DMS153 treated with DMSO at 0.1 percent for 48 hours (cell line): ENCODE measurements at regions not wholly inside any gene's neighbourhood (a gene's known extent, or its start where the extent isn't known, plus 50 kb on each side); places are given as distances from the start of the nearest gene placed in this dataset.
"Not testable (repeated sequence)": the region's sequence is repeated elsewhere in the genome, so short reads cannot be mapped to it uniquely, and the experiment has no call there.

Experiments
- DNase-seq: peaks from one replicate; lab custom pipeline; 2025; ENCODE audit not compliant: unreplicated experiment; lab: John Stamatoyannopoulos, UW

DNA sequence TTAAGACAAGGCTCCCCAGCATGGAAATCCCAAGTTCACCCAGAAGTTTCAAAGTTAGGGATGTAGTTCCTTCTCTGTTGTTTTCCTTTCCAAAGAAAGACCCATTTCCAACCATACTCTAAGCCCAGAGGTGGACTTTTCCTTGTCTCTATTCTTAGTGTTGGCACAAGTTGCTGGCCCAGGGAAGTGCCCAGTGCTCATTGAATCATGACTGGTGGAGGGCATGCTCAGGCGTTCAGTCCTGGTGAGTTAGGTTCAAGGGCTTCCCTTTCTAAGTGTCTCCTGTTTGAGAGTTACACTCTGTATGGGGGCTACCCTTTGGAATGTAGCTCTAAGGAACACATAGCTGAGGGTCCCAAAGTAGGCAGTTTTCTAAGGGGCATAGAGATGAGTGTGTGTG is 389.5 kb downstream of the KCNRG start:
- no peak for DNase-seq

GRCh38 chr13:50406831-50407230 is 391.6 kb downstream of the KCNRG start:
- DNase-seq, result peak; percentile 44

GRCh38 chr13:50408068-50408467 is 392.8 kb downstream of the KCNRG start:
- DNase-seq, result no peak

DNA sequence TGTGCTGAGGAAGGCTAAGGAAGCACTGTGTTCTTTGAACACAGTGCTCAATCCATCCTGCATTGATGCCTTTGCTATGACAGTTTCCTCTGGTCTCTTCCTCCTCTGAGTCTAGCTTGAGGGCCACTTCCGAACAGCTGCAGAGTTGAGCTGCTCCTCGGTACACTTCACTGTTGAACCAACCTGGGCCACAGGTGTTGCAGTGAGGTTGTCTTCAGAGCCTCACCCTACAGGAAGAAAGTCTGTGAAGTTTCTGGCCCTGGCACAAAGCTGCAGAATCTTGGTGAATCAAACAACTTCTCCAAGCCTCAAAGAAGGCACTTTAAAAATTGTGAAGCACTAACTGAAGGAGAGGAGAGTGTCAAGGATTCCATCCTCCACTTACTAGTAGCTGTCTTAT is 394.0 kb downstream of the KCNRG start:
- DNase-seq, result no peak

- no peak for DNase-seq
Measured at GRCh38 chr13:50410921-50411746, 395.9 kb downstream of the KCNRG start.

DNA sequence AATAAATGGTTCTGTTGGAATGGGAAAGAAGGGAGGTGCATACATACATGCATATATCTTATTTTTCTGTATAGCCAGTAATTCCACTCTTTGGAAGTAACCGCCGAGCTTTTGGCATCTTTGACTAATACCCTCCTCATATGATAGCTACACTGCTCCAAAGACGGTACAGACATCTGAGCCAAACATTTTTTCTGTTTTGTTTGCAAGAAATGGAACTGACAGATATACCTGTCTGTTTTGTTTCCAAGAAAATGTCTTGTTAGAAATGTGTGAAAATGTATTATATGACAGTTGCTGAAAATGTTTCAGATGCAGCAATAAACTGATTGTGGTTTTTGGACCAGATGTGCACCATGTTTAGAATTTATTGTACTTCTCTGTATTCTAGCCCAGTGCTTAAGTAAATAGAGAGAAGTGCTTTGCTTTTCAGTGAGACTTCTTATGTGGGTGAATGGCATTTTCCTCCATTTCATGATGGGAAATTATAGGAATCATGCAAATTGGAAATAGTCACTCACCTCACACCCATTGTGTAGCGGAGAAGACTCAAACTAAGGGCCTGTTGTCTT is 396.9 kb downstream of the KCNRG start:
- DNase-seq, result no peak

- DNase-seq, result no peak
Measured at GRCh38 chr13:50414640-50415039, 399.4 kb downstream of the KCNRG start.

DNA sequence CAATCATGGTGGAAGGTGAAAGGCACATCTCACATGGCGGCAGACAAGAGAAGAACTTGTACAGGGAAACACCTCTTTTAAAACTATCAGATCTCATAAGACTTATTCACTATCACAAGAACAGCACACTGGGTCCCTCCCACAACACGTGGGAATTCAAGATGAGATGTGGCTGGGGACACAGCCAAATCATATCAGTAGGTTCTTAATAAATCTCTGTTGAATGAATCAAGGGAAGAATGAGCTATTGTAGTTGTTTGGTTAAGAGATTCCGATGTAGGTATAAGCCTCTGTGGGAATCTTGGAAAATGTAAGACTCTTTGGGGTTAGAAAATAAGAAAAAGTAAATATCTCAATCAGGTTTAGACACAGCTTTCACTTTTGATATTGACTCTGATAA is 400.2 kb downstream of the KCNRG start:
- DNase-seq, result no peak

DNA sequence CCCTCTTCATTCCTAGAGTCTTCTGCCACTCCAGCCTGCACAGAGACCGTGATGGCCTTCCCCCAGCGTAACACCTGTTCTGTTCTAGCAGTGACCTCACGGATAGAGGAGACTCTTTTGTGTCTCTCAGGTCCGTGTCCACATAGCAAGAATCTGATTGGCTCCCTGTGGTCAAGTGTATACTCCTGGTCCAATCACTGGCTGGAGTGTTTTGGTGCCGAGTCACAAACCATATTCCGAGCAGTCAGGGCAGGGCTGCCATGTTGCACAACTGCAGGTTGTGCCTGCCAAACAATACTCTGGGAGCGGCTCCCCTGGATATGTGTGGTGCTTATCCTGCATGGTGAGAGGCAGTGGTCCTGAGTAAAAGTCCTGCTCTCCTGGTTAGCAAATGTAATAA is 402.4 kb downstream of the KCNRG start:
- DNase-seq, result no peak

DNA sequence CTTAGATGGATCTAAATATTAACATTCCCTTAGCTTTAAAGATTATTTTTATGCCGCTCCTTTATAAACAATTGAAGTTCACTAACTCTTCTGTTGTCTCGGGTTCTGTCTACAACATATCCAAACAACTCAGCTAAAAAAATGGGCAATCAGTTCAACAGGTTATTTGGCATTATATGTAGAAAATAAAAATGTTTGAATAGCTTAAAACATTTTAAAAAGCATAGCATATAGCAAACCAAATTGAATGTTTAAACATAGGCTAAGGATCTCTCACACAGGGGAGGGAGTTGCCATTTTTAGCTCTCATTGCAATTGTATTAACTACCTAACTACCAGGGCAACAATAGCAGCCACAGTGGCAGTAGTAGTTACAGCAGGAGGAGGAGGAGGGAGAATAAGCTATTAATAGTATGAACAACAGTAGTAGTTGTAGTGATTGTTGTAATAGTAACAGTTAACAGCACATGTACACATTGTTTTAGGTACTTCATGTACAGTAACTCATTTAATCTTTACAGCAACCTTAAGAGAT is 404.2 kb downstream of the KCNRG start:
- no peak for DNase-seq

GRCh38 chr13:50419896-50420295 is 404.7 kb downstream of the KCNRG start:
- no peak for DNase-seq

DNA sequence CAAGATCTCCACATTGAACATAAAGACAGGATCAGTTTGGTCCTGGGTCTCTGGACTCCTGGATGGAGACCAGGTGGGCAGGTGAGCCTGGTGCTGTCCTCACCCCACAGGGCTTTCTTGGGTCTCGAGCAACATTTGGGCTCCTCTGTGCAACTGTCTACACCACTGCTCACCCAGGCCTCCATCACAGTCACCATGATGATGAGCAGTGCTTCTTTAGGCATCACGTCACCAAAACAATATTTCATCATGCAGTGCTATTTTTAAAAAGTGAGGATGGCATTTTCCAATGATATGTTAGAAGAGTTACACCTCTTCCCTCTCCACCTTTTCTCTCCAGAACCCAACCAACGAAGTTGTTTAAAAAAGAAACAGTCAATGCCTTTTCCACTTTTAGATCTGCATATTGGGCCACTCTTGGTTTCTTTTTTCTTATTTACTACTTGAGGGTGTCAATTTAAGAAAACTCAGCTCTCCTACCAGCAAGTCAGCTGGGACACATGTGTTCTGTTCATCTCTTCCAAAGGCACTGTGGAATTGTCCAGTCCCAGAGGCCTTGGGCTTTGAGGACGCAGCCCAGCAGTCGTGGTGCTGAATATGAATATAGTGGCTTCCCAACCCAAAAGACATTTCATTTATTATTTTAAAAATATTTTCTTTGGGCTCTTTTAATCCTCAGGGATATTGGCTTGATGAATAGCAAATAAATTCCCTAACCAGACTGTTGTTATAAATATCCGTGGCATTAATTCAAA is 405.7 kb downstream of the KCNRG start:
- no peak for DNase-seq

GRCh38 chr13:50421473-50422130 is 406.4 kb downstream of the KCNRG start:
- DNase-seq, result no peak

GRCh38 chr13:50422181-50423148 is 407.2 kb downstream of the KCNRG start:
- DNase-seq, result no peak

DNA sequence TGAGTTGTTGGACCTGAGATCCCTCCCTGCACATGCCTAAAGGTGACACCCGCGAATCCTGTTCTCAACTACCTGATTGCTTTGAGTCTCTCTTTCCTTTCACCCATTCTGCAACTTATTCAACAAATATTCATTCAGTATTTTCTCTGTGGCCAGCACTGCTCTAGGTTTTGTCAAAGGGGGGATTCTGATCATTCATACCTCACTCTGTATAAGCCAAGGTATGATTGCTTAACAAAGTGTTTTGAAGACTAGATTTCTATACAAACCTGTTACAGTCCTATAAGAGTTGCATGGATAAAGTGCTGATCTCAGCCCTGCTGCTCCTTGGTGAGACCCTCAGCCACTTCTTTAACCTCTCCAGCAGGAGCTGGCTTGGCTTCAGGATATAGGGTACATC is 409.7 kb downstream of the KCNRG start:
- no peak for DNase-seq

- DNase-seq, result no peak
Measured at GRCh38 chr13:50425772-50426171, 410.5 kb downstream of the KCNRG start.

DNA sequence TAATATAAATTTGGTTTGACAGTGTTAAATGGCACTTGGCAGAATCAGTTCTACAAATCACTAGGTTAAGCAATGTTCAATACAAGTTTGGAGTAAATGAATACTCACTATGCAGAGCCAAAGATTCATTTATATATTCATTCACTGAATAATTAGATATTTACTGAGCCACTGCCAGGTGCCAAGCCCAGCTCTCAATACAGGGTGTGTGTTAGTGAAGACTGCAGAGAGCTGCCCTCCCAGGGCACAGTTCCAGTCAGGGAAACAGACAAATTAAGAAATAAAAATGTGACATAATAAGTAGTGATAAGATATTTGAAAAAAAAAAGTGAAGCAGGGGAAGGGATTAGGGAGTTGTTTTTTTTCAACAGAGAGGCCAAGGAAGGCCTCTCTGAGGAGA is 411.7 kb downstream of the KCNRG start:
- DNase-seq, result no peak

GRCh38 chr13:50427511-50427910 is 412.3 kb downstream of the KCNRG start:
- not testable (repeated sequence) for DNase-seq

DNA sequence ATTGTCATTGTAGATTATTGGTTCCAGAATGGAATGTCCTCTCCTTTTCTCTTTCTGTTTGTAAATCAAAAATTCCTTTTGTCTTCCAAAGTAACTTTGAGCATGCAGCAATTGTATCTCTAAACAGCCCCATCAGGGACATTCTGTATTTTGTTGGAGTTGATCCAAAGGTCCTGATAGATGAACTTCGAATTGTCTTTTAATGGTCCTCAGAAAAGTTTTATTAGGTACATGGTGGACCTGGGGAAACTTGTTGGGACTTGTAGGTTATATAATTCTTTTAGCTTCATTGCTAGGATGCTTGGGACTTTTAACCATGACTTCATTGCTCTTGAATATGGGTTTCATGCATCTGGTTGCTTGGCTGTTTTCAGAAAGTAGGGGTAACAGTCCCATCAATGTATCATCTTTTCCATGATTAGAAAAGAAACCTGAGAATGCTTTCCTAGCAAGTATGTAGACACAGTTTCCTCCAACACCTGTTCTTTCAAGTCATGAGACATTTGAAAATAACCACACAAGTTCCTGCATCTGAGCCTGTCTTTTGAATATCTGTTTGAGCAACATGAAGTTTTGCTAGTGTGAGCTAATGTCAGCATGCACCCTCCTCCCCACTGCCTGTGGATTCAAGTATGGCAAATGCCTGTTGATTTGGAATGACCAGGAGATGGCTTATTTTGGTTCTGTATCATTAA is 413.1 kb downstream of the KCNRG start:
- DNase-seq, result no peak

GRCh38 chr13:50435011-50435410 is 408.5 kb downstream of the DLEU7 start:
- DNase-seq, result no peak
